Activated CD8-positive, alpha-beta memory T cell treated with anti-CD3 and anti-CD28 coated beads, Interleukin-2, amount 50 U/mL, for 1 hour (primary cell): ENCODE measurements at regions not wholly inside any gene's neighbourhood (a gene's known extent, or its start where the extent isn't known, plus 50 kb on each side); places are given as distances from the start of the nearest gene placed in this dataset.

Experiments used
- DNase-seq: peaks from one replicate; pipeline ENCODE4 v3.0.0-alpha.2; 2020; ENCODE audit errors: extremely low read depth

- DNase-seq, result no peak
Measured at GRCh38 chr11:134577751-134578395, 165.8 kb upstream of the B3GAT1 start.

- no peak for DNase-seq
Measured at GRCh38 chr11:134576721-134577171, 164.7 kb upstream of the B3GAT1 start.

- DNase-seq, result no peak
Measured at GRCh38 chr11:134576286-134576685, 164.2 kb upstream of the B3GAT1 start.

- DNase-seq, result no peak
Measured at GRCh38 chr11:134575504-134576230, 163.6 kb upstream of the B3GAT1 start.

- DNase-seq, result no peak
Measured at GRCh38 chr11:134574947-134575346, 162.9 kb upstream of the B3GAT1 start.

- no peak for DNase-seq
Measured at GRCh38 chr11:134574425-134574824, 162.4 kb upstream of the B3GAT1 start.

- no peak for DNase-seq
Measured at GRCh38 chr11:134573857-134574256, 161.8 kb upstream of the B3GAT1 start.

- DNase-seq, result no peak
Measured at GRCh38 chr11:134572741-134573675, 161.0 kb upstream of the B3GAT1 start.

GRCh38 chr11:134571301-134571700, 159.3 kb upstream of the B3GAT1 start:
- no peak for DNase-seq

- DNase-seq, result no peak
Measured at GRCh38 chr11:134569195-134569594, 157.2 kb upstream of the B3GAT1 start.

- no peak for DNase-seq
Measured at GRCh38 chr11:134566311-134566710, 154.3 kb upstream of the B3GAT1 start.

GRCh38 chr11:134565343-134565891, 153.4 kb upstream of the B3GAT1 start:
- DNase-seq, result no peak

- DNase-seq, result no peak
Measured at GRCh38 chr11:134564472-134565200, 152.6 kb upstream of the B3GAT1 start.

- no peak for DNase-seq
Measured at GRCh38 chr11:134562941-134563471, 151.0 kb upstream of the B3GAT1 start.

GRCh38 chr11:134562196-134562595, 150.2 kb upstream of the B3GAT1 start:
- no peak for DNase-seq

- DNase-seq, result no peak
Measured at GRCh38 chr11:134561331-134561720, 149.3 kb upstream of the B3GAT1 start.

- no peak for DNase-seq
Measured at GRCh38 chr11:134560566-134561330, 148.7 kb upstream of the B3GAT1 start.

- no peak for DNase-seq
Measured at GRCh38 chr11:134560066-134560465, 148.0 kb upstream of the B3GAT1 start.

GRCh38 chr11:134559602-134559962, 147.5 kb upstream of the B3GAT1 start:
- no peak for DNase-seq

GRCh38 chr11:134558916-134559601, 147.0 kb upstream of the B3GAT1 start:
- no peak for DNase-seq
